Vagina (tissue), 2 donors: ENCODE measurements at regions not wholly inside any gene's neighbourhood (a gene's known extent, or its start where the extent isn't known, plus 50 kb on each side); places are given as distances from the start of the nearest gene placed in this dataset.

ENCODE experiments used
- DNase-seq, 2 donors: peaks; one replicate each; pipeline ENCODE4 v3.0.0-alpha.2; 2017; ENCODE audit errors: extremely low spot score in 2 of 2
- H3K27ac ChIP-seq: fragments of 200-600 bp; sonication (generic); one replicate; pipeline ENCODE4 v1.5.1; 2019
- H3K27me3 ChIP-seq: fragments of 200-600 bp; sonication (generic); one replicate; pipeline ENCODE4 v1.5.1; 2019
- H3K36me3 ChIP-seq, 2 donors: fragments of 200-600 bp; sonication (generic); one replicate each; pipeline ENCODE4 v1.5.1; 2017 to 2019
- H3K4me1 ChIP-seq: fragments of 200-600 bp; sonication (generic); one replicate; pipeline ENCODE4 v1.5.1; 2019
- H3K4me3 ChIP-seq, 2 donors: fragments of 200-600 bp; sonication (generic); 1 replicate in 1 of 2; 2 replicates in 1 of 2; pipeline ENCODE4 v1.5.1; 2016 to 2019
- H3K9me3 ChIP-seq: fragments of 200-600 bp; sonication (generic); one replicate; pipeline ENCODE4 v1.5.1; 2019
- CTCF ChIP-seq, 3 experiments: fragments of 450-650 bp in 2 of 3; fragments of 200-600 bp in 1 of 3; sonication (generic) in 1 of 3; IDR thresholded peaks; one replicate each; pipeline ENCODE4 v1.5.1; 2017 to 2019; ENCODE audit warnings: antibody characterized with exemption in 3 of 3, mild to moderate bottlenecking in 2 of 3, moderate library complexity in 2 of 3
- POLR2A ChIP-seq, 2 donors: fragments of 450-650 bp; IDR thresholded peaks; one replicate each; pipeline ENCODE4 v1.6.1; 2017; ENCODE audit warnings: antibody characterized with exemption in 2 of 2, mild to moderate bottlenecking in 2 of 2, moderate library complexity in 2 of 2
- POLR2AphosphoS5 ChIP-seq, 2 donors: sonication (generic); formaldehyde crosslinking; IDR thresholded peaks; one replicate each; pipeline ENCODE4 v1.9.0; 2017; ENCODE audit warnings: antibody characterized with exemption in 2 of 2, mild to moderate bottlenecking in 2 of 2, low read depth in 1 of 2; ENCODE audit not compliant: insufficient read depth in 1 of 2
- intact Hi-C: fragments of 100-400 bp; cut with DNase I; formaldehyde crosslinking; loops from one replicate; pipeline ENCODE4 v1.15.1; 2023

DNA sequence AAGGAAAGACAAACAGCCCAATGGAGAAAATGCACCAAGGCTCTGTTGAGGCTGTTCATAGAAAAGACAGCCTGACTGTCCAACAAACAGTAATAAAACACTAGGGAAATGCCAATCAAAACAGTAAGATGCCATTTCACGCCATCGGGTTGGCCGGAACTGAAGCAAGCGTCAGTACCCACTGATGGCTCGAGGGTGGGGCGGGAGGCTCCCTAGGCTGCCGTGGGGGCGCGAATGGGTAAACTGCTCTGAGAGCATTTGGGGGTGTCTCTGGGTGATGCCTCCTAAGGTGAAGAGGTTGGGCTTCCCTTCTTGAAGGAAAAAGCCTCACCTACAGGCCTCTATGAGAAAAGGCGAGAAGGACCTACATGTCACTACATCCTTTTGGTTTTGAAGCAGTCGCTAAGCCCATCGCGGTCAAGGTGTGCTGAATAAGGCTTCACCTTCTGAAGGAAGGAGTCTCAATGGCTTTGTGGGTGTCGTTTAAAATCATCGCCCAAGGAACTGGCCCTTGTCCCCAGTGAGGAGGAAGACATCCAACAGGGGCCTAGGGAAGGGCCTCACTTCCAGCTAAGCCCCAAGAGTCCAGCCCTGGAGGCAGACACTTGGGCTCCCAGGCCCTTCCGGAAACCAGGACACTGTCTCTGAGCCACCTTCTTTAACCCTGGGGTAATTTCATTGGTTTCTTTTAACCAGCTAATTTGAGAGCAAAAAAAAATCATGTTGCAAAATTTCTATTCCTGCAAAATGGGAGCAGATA is 98.5 kb upstream of the PPP2R2D start:
- H3K4me3 ChIP-seq: no peak overlapping the region
- no peaks in the 10 kb centered on the region for H3K9me3 ChIP-seq
- no peaks in the 10 kb centered on the region for H3K36me3 ChIP-seq
- no peak for DNase-seq
- H3K27ac ChIP-seq: no peak overlapping the region
- H3K27me3 ChIP-seq: no peaks in the 10 kb centered on the region
- intact Hi-C loops: no loop called here
- no peaks in the 10 kb centered on the region for H3K4me1 ChIP-seq
- TF ChIP-seq CTCF (IDR thresholded peaks at IDR 0.05) (no peak), POLR2A (IDR thresholded peaks at IDR 0.05) (no peak), POLR2AphosphoS5 (IDR thresholded peaks at IDR 0.05; ENCODE audit: insufficient read depth in 1 of 2, low read depth in 1 of 2) (no peak)

DNA sequence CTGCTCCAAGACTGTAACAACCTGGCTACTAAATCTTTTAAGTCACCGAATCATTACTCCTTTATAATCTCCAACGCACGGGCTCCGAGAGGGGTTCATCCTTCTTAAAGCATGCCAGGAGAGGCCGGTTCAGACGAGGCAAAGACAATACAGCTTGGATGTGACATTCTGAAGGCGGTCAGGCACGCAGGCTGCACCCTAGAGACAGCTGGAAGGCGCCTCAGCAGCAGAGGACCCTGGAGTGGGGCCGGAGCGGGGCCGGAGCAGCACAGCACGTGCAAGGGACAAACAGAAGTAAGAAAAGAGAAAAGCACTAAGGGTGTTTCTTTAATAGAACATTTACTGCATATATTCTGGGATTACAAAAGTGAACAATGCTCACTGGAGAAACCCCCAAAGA is 97.8 kb upstream of the PPP2R2D start:
- Histone ChIP-seq H3K27ac (no peak overlapping the region), H3K4me1 (no peaks in the 10 kb centered on the region), H3K4me3 (no peak overlapping the region), H3K36me3 (no peaks in the 10 kb centered on the region), H3K27me3 (no peaks in the 10 kb centered on the region), H3K9me3 (no peaks in the 10 kb centered on the region)
- no peak for TF ChIP-seq POLR2A (IDR thresholded peaks at IDR 0.05)
- TF ChIP-seq CTCF (IDR thresholded peaks at IDR 0.05): no peak
- TF ChIP-seq POLR2AphosphoS5 (IDR thresholded peaks at IDR 0.05; ENCODE audit: insufficient read depth in 1 of 2, low read depth in 1 of 2): no peak
- peak in 1 of 2 donors; percentile 40 for DNase-seq
- intact Hi-C loops: no loop called here

DNA sequence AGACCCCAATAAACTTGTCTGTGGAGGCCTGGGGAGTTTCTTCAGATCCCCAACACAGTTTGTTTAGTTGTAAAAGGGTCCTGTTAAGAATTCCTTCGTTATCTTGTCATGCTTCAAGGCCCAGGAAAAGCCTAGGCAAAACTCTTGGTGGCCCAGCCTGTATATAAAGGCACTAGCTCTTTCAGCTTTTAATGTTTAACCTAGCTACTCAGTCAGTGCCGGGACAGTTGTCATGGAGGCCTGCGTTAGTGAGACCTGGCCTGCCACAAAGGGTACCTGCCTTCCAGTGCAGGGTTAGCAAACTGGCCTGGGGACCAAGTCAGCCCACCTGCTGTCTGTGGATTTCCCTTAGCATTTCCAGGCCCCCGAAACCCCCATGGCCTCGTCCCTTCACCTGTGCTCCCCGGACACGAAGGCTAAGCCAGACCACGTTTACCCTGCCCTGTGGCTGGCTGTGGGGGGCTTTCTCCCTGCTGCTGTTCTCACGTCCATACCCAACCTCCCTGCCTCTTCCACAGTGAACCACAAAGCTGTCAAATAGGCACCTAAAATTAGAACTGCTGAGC is 96.9 kb upstream of the PPP2R2D start:
- Histone ChIP-seq H3K36me3 (no peaks in the 10 kb centered on the region), H3K27ac (no peak overlapping the region), H3K4me1 (no peaks in the 10 kb centered on the region), H3K9me3 (no peaks in the 10 kb centered on the region), H3K27me3 (no peaks in the 10 kb centered on the region), H3K4me3 (no peak overlapping the region)
- peak in 1 of 2 donors; percentile 43 for DNase-seq
- intact Hi-C loops: no loop called here
- TF ChIP-seq POLR2AphosphoS5 (IDR thresholded peaks at IDR 0.05; ENCODE audit: insufficient read depth in 1 of 2, low read depth in 1 of 2): no peak
- no peak for TF ChIP-seq CTCF (IDR thresholded peaks at IDR 0.05)
- no peak for TF ChIP-seq POLR2A (IDR thresholded peaks at IDR 0.05)

GRCh38 chr10:131804551-131805295 is 96.1 kb upstream of the PPP2R2D start:
- TF ChIP-seq POLR2A (IDR thresholded peaks at IDR 0.05): no peak
- no peak for TF ChIP-seq POLR2AphosphoS5 (IDR thresholded peaks at IDR 0.05; ENCODE audit: insufficient read depth in 1 of 2, low read depth in 1 of 2)
- no peak for TF ChIP-seq CTCF (IDR thresholded peaks at IDR 0.05)
- no peaks in the 10 kb centered on the region for H3K9me3 ChIP-seq
- no peak overlapping the region for H3K27ac ChIP-seq
- DNase-seq: peak in 1 of 2 donors; percentile 64
- H3K27me3 ChIP-seq: no peaks in the 10 kb centered on the region
- intact Hi-C loops: no loop called here
- no peaks in the 10 kb centered on the region for H3K4me1 ChIP-seq
- no peaks in the 10 kb centered on the region for H3K36me3 ChIP-seq
- H3K4me3 ChIP-seq: no peak overlapping the region
